Thymus (tissue), 11 donors: ENCODE measurements at regions not wholly inside any gene's neighbourhood (a gene's known extent, or its start where the extent isn't known, plus 50 kb on each side); places are given as distances from the start of the nearest gene placed in this dataset.

Experiments
- DNase-seq, 9 donors: peaks; one replicate each; pipeline ENCODE4 v3.0.0-alpha.2; 2013; ENCODE audit warnings: low spot score in 9 of 9, low read depth in 6 of 9, missing footprints in 1 of 9
- H3K27ac ChIP-seq, 2 donors: one replicate each; pipeline ENCODE4 v1.5.1; 2013; ENCODE audit warnings: control low read depth in 1 of 2, low read depth in 1 of 2, low read length in 1 of 2, mild to moderate bottlenecking in 1 of 2, moderate library complexity in 1 of 2
- H3K27me3 ChIP-seq, 2 donors: one replicate each; pipeline ENCODE4 v1.5.1; 2013; ENCODE audit warnings: low read length in 1 of 2; ENCODE audit not compliant: control insufficient read depth in 2 of 2, insufficient read depth in 1 of 2
- H3K36me3 ChIP-seq, 2 donors: one replicate each; pipeline ENCODE4 v1.5.1; 2013; ENCODE audit warnings: low read length in 1 of 2, mild to moderate bottlenecking in 1 of 2, moderate library complexity in 1 of 2; ENCODE audit not compliant: control insufficient read depth in 2 of 2, insufficient read depth in 2 of 2
- H3K4me1 ChIP-seq, 2 donors: one replicate each; pipeline ENCODE4 v1.5.1; 2013; ENCODE audit warnings: low read length in 2 of 2; ENCODE audit not compliant: control insufficient read depth in 2 of 2, insufficient read depth in 2 of 2
- H3K4me3 ChIP-seq, 2 donors: one replicate each; pipeline ENCODE4 v1.5.1; 2013; ENCODE audit warnings: low read length in 2 of 2, control low read depth in 1 of 2, mild to moderate bottlenecking in 1 of 2
- H3K9me3 ChIP-seq, 2 donors: one replicate each; pipeline ENCODE4 v1.5.1; 2013; ENCODE audit warnings: low read length in 1 of 2, mild to moderate bottlenecking in 1 of 2; ENCODE audit not compliant: control insufficient read depth in 2 of 2, insufficient read depth in 1 of 2
- WGBS: extraction: QIAGEN DNeasy Blood & Tissue Kit; methylation state at CpG from one replicate; pipeline ENCODE4 v1.1.7; 2013; 5-methylcytosine and 5-hydroxymethylcytosine counted together
- donor health status: healthy.

DNA sequence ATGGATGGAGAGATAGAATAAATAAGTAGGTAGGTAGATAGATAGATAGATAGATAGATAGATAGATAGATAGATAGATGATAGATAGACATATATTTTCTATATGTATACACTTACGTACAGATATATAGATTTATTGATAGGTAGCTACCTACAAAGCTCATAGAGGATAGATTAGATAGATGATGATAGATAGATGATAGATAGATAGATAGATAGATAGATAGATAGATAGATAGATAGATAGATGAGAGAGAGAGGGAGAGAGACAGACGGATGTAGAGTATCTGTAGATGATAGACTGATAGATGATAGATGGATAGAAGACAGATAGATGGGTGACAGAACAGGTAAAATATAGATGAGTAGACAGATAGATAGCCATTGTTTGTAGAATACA lies 191.3 kb upstream of the PFKP start:
- no peak overlapping the region for H3K4me3 ChIP-seq
- H3K4me1 ChIP-seq: no peaks in the 10 kb centered on the region
- no peaks in the 10 kb centered on the region for H3K36me3 ChIP-seq
- no peaks in the 10 kb centered on the region for H3K27me3 ChIP-seq
- DNase-seq: no peak
- 90% methylated on average over 2 of the region's 2 CpGs for WGBS
- no peak overlapping the region for H3K27ac ChIP-seq
- no peaks in the 10 kb centered on the region for H3K9me3 ChIP-seq

DNA sequence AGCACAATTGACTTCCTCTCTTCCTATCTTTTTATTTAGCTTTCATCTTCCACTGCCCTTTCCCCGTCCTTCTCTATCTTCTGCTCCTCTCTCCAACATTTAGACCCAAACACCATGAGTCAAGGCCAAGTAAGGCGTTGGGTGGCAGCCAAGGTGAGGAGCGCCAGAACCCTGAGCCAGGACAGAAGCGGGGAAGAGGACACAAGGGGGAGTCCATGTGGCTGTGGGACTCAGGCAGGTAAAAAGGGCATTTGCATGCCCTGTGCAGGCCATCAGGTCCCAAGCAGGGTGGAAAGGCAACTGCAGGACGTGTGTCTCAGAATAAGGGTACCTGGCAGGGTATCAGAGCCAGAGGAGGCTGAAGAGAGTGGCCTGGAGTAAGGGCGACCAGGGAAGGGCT lies 192.4 kb upstream of the PFKP start:
- no peak overlapping the region for H3K4me3 ChIP-seq
- no peaks in the 10 kb centered on the region for H3K36me3 ChIP-seq
- H3K4me1 ChIP-seq: no peaks in the 10 kb centered on the region
- H3K27me3 ChIP-seq: no peaks in the 10 kb centered on the region
- no peak for DNase-seq
- H3K9me3 ChIP-seq: no peaks in the 10 kb centered on the region
- 77% methylated on average over 6 of the region's 6 CpGs for WGBS
- H3K27ac ChIP-seq: no peak overlapping the region

DNA sequence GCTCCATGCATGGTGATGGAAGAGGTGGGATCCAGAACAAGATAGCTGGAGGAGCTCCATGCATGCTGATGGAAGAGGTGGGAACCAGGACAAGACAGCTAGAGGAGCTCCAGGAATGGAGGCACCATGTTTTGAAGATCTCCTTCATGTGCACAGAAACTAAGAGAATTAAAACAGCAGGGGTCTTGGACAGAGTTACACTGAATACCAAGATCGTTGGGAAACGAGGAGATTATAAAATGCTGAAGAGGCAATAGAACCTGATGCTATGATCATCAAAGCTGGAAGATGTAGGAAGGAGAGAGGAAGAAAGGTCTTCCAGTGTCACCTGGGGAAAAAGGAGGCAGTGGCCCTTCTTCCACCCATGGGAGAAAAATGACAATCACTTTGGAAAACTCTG lies 193.6 kb upstream of the PFKP start:
- H3K36me3 ChIP-seq: no peaks in the 10 kb centered on the region
- H3K27me3 ChIP-seq: no peaks in the 10 kb centered on the region
- H3K4me1 ChIP-seq: no peaks in the 10 kb centered on the region
- WGBS: 95% methylated on average over 2 of the region's 2 CpGs
- H3K4me3 ChIP-seq: no peak overlapping the region
- DNase-seq: no peak
- H3K9me3 ChIP-seq: no peaks in the 10 kb centered on the region
- H3K27ac ChIP-seq: no peak overlapping the region

DNA sequence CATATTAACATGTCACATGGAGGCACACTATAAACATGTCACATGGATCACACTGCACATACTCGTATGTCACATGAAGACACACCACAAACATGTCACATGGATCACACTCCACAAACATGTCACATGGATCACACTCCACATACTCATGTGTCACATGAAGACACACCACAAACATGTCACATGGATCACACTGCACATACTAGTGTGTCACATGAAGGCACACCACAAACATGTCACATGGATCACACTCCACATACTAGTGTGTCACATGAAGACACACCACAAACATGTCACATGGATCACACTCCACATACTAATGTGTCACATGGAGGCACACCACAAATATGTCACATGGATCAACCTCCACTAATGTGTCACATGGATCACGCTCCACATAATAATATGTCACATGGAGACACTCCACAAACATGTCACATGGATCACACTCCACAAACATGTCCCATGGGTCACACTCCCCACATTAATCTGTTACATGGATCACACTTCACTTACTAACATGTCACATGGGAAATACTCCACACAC lies 195.6 kb upstream of the PFKP start:
- H3K27ac ChIP-seq: no peak overlapping the region
- no peak for DNase-seq
- H3K27me3 ChIP-seq: no peaks in the 10 kb centered on the region
- H3K36me3 ChIP-seq: no peaks in the 10 kb centered on the region
- no peaks in the 10 kb centered on the region for H3K9me3 ChIP-seq
- H3K4me1 ChIP-seq: no peaks in the 10 kb centered on the region
- no peak overlapping the region for H3K4me3 ChIP-seq
- 87% methylated on average over 2 of the region's 2 CpGs for WGBS

DNA sequence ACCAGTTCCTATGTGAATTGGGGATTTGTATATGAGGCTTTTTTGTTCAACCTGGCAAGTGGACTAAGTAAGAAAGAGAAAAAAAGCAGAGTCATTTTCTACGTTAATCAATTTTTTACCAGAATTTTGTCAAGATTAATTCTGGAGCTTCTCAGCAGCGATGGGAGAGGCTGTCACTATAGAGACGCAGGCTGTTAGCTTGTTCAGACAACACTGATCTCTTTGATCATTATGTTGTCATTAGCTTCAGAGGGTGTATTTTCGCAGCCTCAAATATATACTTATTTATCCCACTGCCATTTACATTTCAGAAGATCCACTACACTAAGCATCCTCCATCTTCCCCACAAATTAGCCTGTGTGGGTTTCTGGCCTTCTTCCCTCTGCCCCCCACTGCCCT lies 196.7 kb upstream of the PFKP start:
- 91% methylated on average over 4 of the region's 4 CpGs for whole genome bisulfite sequencing
- no peaks in the 10 kb centered on the region for H3K9me3 ChIP-seq
- H3K27me3 ChIP-seq: no peaks in the 10 kb centered on the region
- no peak for DNase-seq
- no peak overlapping the region for H3K4me3 ChIP-seq
- H3K4me1 ChIP-seq: no peaks in the 10 kb centered on the region
- H3K27ac ChIP-seq: no peak overlapping the region
- no peaks in the 10 kb centered on the region for H3K36me3 ChIP-seq

DNA sequence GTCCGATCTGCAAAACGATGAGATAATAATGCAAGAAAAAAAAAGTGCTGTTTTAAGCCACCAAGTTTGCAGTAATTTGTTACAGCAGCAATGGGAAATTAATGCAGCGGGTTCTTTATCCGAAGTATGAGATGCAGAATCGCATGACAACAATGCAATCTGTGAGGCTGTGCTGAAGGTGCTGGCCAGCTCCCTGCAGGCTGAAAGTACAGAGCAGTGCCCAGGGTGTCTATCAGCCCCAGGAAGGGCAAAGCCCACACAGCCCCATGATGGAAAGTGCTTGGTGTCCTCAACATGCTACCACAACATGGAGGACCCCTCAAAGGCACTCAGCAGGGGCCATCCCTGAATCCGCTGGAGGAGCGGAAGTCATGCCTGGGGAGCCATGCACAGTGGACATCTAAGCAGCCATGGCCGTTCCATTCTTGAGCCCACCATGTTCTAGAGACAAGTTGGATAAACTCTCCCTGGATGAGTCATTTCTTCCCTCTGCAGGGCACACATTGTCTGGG lies 199.5 kb upstream of the PFKP start:
- Histone ChIP-seq H3K27me3 (no peaks in the 10 kb centered on the region), H3K27ac (no peak overlapping the region), H3K9me3 (no peaks in the 10 kb centered on the region), H3K36me3 (no peaks in the 10 kb centered on the region), H3K4me1 (no peaks in the 10 kb centered on the region), H3K4me3 (no peak overlapping the region)
- no peak for DNase-seq
- WGBS: 95% methylated on average over 8 of the region's 8 CpGs

DNA sequence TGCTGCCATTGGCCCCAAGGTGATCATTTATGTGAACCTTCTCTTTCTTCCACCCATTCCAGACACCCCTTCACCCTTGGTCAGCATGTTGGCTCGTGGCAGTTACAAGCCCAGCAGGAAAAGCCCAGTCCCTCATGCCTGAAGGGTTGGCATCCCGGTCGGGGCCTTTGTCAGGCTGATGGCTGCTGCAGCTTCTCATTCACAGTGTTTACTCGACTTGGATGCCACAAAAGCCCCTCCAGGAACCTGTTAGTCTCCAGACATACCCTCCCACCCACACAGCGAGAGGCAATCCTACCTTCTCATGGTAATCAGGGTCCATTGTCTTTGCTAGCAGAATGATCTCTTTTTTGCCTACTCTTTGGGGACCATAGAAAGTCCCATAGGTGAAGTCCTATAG lies 200.8 kb upstream of the PFKP start:
- H3K4me1 ChIP-seq: no peaks in the 10 kb centered on the region
- DNase-seq: no peak
- no peak overlapping the region for H3K27ac ChIP-seq
- H3K4me3 ChIP-seq: no peak overlapping the region
- WGBS: 59% methylated on average over 5 of the region's 5 CpGs
- no peaks in the 10 kb centered on the region for H3K27me3 ChIP-seq
- no peaks in the 10 kb centered on the region for H3K9me3 ChIP-seq
- H3K36me3 ChIP-seq: no peaks in the 10 kb centered on the region

DNA sequence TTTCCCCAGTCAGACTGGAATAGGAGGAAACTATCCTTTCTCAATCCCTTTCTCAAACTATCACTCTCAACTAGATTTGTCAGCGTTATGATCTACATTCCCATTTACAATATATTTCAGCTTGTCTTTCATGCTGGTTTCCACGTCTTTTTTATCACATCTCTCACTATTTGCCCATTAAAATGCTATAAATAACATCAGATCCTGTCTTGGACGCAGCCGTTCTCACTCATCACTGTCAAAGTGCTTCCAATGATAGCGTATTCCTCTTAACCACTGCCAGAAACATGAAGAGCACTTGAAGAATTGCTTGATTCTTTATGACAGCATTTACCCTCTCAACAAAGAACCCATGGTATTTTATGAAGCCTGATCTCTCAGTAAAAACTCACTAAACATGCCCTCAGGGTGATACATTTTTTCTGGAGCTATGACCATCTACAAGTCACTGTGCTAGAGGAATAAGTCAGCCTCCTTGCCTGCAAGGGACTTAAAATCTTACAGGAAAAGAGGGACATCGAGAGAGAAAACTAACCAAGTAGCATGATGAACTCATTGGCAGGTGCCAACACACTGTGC lies 205.6 kb upstream of the PFKP start:
- H3K4me1 ChIP-seq: no peaks in the 10 kb centered on the region
- H3K27ac ChIP-seq: no peak overlapping the region
- 79% methylated on average over 6 of the region's 6 CpGs for WGBS
- no peak for DNase-seq
- H3K9me3 ChIP-seq: no peaks in the 10 kb centered on the region
- no peaks in the 10 kb centered on the region for H3K27me3 ChIP-seq
- no peaks in the 10 kb centered on the region for H3K36me3 ChIP-seq
- H3K4me3 ChIP-seq: no peak overlapping the region

DNA sequence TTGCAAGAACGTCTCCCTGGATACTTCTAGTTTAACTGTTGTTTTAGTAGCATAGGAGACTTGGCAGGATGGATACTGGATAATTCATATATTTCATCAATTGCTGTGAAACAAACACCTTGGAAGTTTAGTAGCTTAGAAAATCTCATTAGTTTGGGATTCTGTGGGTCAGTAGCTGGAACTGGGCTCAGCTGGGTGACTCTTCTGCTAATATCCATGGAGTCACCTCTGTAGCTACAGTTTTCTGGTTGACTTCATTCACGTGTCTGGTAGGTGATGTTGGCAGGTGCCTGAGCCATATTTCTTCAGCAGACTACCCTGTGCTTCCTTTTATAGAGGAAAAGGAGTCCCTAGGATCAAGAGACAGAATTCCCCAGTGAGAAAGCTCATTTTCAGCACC lies 208.9 kb upstream of the PFKP start:
- H3K4me3 ChIP-seq: no peak overlapping the region
- H3K9me3 ChIP-seq: no peaks in the 10 kb centered on the region
- no peak for DNase-seq
- 91% methylated on average over 2 of the region's 2 CpGs for WGBS
- no peaks in the 10 kb centered on the region for H3K4me1 ChIP-seq
- no peaks in the 10 kb centered on the region for H3K27me3 ChIP-seq
- H3K36me3 ChIP-seq: no peaks in the 10 kb centered on the region
- H3K27ac ChIP-seq: no peak overlapping the region
